ENCODE measurements at regions not wholly inside any gene's neighbourhood (a gene's known extent, or its start where the extent isn't known, plus 50 kb on each side); places are given as distances from the start of the nearest gene placed in this dataset.

DNA sequence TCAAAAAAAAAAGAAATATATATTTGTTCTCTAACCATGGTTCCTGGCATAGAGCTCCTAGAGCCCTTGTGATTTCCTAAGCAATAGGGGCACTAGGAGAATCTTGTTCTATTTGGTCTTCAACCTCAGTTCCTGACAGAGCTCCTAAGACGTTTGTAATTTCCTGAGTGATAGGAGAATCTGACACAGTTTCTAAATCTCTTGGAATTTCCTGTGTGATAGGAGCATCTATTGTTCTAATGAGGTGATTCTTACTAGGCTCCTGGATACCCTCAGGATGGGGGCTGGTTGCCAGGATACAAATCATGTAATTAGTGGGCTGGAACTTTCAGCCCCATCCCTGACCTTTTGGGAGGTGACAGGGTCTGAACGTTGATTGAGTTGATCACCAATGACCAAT lies 245.8 kb downstream of the ZEB2 start:
- peaks cover 3 to 15% of the 10 kb centered on the region in 2 donors for H3K4me1 Mint-ChIP-seq
- no peak overlapping the region for H3K27ac Mint-ChIP-seq
- H3K27me3 Mint-ChIP-seq (ENCODE audit: low read depth in 3 of 3): no peaks in the 10 kb centered on the region
- H3K36me3 Mint-ChIP-seq: peaks cover 0 to 4% (median 4%) of the 10 kb centered on the region in 3 donors
- H3K4me3 Mint-ChIP-seq: no peak overlapping the region
- no peak for DNase-seq
- no peaks in the 10 kb centered on the region for H3K9me3 Mint-ChIP-seq

DNA sequence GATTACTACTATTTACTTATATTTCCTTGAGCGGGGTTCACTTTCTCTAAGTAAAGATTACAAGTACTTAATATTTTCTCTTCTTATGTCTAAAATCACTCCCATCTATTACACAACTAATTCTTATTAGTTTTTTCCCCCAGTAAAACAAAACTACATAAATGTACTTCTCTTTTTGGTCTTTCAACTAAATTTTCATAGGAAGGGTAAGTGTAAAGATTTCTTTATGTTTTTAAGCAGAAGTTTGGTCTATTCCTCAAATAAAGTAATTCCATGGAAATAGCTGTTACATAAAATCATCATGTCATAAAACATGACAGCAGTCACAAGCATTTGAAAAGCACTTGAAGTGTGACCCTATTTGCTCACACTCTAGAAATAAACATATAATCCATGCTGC lies 249.0 kb downstream of the ZEB2 start:
- H3K9me3 Mint-ChIP-seq: no peaks in the 10 kb centered on the region
- peaks cover 0 to 2% (median 0%) of the 10 kb centered on the region in 3 donors for H3K27me3 Mint-ChIP-seq (ENCODE audit: low read depth in 3 of 3)
- no peak overlapping the region for H3K27ac Mint-ChIP-seq
- DNase-seq: no peak
- H3K4me3 Mint-ChIP-seq: no peak overlapping the region
- H3K4me1 Mint-ChIP-seq: peaks cover 10 to 23% of the 10 kb centered on the region in 2 donors
- H3K36me3 Mint-ChIP-seq: peaks cover 0 to 5% (median 4%) of the 10 kb centered on the region in 3 donors

DNA sequence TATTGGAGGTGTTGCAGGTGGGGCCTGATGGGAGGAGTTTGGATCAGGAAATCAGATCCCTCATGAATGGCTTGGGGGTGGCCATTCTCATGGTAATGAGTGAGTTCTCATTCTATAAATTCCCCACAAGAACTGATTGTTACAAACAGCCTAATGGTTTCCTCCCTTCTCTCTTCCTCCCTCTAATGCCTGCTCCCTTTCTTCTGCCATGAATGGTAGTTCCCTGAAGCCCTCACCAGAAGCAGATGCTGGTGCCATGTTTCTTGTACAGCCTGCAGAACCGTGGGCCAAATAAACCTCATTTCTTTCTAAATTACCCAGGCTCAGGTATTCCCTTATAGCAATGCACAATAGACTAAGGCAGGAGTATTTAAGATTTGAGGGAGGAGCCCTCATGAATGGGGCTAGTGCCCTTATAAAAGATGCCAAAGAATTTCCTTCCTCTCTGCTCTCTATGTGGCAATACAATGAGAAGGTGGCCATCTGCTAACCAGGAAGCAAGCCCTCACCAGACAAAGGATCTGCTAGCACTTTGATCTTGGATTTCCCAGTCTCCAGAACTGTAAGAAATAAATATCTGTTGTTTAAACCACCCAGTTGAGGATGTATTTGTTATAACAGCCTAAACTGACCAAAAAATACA lies 251.8 kb downstream of the ZEB2 start:
- H3K4me3 Mint-ChIP-seq: peak overlapping the region in 1 of 5 donors; percentile 28
- H3K27ac Mint-ChIP-seq: no peak overlapping the region

DNA sequence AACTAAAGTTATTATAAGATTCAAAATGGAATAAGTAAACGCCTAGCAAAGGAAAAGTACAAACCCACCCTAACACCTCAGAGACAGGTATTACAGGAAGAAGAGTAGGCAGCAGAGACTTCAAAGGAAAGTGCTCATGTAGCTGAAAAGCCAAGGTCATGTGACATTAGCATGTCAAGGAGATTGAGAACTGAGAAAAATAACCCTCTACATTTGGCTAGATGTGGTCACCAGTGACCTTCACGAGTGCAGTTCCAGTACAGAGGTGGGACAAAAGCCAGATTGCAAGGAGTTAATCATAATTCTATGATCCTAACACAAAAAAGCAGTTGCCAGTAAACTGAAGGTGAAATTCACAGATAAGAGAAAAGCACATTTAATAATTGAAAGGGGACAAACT lies 252.7 kb downstream of the ZEB2 start:
- H3K27ac Mint-ChIP-seq: peak overlapping the region in 5 of 6 donors; percentile 1 to 59 (median 41)
- no peaks in the 10 kb centered on the region for H3K9me3 Mint-ChIP-seq
- peaks cover 0 to 10% (median 3%) of the 10 kb centered on the region in 3 donors for H3K36me3 Mint-ChIP-seq
- DNase-seq: peak in 1 of 3 donors; percentile 6
- peak overlapping the region in 1 of 5 donors; percentile 10 for H3K4me3 Mint-ChIP-seq
- H3K4me1 Mint-ChIP-seq: peaks cover 14 to 23% of the 10 kb centered on the region in 2 donors
- H3K27me3 Mint-ChIP-seq (ENCODE audit: low read depth in 3 of 3): peaks cover 0 to 2% (median 0%) of the 10 kb centered on the region in 3 donors

More for the DNA sequence above, 251.8 kb downstream of the ZEB2 start:
- Mint-ChIP-seq H3K4me1 (peaks cover 14 to 23% of the 10 kb centered on the region in 2 donors), H3K27me3 (ENCODE audit: low read depth in 3 of 3) (peaks cover 0 to 2% (median 0%) of the 10 kb centered on the region in 3 donors), H3K36me3 (peaks cover 0 to 11% (median 3%) of the 10 kb centered on the region in 3 donors), H3K9me3 (no peaks in the 10 kb centered on the region)
- DNase-seq: no peak

DNA sequence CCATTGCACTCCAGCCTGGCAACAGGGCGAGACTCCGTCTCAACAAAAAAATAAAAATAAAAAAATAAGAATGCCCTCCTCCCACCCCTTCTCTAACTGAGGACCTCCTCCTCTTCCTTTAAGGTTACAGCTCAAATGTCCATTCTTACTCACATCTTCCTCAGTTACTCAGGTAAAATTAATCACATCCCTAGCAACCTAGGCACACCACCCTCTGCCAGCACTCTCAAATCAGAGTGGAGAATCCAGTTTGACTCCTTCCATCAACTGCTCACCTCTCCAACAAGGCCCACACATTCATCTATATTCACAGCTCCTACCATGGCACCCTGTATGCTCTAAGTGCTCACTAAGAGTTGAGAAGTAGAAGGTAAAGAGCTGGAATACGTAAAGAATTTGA lies 254.3 kb downstream of the ZEB2 start:
- Mint-ChIP-seq H3K27me3 (ENCODE audit: low read depth in 3 of 3) (peaks cover 0 to 2% (median 0%) of the 10 kb centered on the region in 3 donors), H3K27ac (peak overlapping the region in 2 of 6 donors; percentile 12 to 19), H3K9me3 (no peaks in the 10 kb centered on the region), H3K36me3 (peaks cover 0 to 15% (median 3%) of the 10 kb centered on the region in 3 donors), H3K4me1 (peaks cover 24 to 38% of the 10 kb centered on the region in 2 donors), H3K4me3 (no peak overlapping the region)
- no peak for DNase-seq

DNA sequence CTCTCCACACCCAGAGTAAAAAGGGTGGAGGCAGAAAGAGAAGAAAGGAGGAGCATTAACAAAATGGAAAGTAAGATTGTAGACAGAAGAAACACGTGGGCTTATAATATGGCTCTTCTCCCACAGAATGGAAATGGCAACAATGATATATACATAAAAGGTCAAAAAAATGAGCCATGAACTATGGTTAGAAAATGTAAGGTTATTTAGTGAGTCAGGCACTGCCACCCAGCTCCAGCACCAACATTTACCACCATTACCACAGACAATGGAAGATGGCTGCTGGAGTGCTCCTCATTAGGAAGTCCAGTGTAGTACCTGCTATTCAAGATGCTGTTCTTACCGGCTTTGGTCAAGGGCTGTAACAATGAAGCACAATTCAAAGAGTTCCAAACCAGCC lies 258.0 kb downstream of the ZEB2 start:
- Mint-ChIP-seq H3K4me3 (no peak overlapping the region), H3K36me3 (peaks cover 7 to 20% (median 11%) of the 10 kb centered on the region in 3 donors), H3K9me3 (peaks cover 5 to 12% (median 8%) of the 10 kb centered on the region in 6 donors), H3K4me1 (peaks cover 22 to 37% of the 10 kb centered on the region in 2 donors), H3K27me3 (ENCODE audit: low read depth in 3 of 3) (no peaks in the 10 kb centered on the region), H3K27ac (peak overlapping the region in 1 of 6 donors; percentile 14)
- no peak for DNase-seq

DNA sequence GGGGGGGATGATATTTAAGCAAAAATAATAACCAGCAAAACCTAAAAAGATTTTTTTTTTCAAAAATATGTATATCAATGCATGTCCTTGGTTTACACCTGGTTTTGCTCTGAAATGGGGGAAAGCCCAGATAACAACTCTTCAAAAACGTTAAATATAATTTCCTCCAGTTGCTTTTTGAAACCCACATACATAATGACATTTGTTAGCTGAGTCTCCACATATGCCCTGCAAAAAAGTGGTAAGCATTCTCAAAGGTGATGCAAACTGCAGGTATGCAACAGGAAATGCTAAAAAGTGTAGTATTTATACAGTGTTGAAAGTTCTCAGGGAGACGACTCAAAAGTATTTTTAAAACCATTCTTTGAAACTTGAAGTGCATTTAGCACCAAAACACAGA lies 258.6 kb downstream of the ZEB2 start:
- H3K27me3 Mint-ChIP-seq (ENCODE audit: low read depth in 3 of 3): no peaks in the 10 kb centered on the region
- H3K4me1 Mint-ChIP-seq: peaks cover 23 to 37% of the 10 kb centered on the region in 2 donors
- no peak overlapping the region for H3K27ac Mint-ChIP-seq
- H3K4me3 Mint-ChIP-seq: no peak overlapping the region
- peaks cover 5 to 12% (median 8%) of the 10 kb centered on the region in 6 donors for H3K9me3 Mint-ChIP-seq
- no peak for DNase-seq
- H3K36me3 Mint-ChIP-seq: peaks cover 7 to 20% (median 11%) of the 10 kb centered on the region in 3 donors

DNA sequence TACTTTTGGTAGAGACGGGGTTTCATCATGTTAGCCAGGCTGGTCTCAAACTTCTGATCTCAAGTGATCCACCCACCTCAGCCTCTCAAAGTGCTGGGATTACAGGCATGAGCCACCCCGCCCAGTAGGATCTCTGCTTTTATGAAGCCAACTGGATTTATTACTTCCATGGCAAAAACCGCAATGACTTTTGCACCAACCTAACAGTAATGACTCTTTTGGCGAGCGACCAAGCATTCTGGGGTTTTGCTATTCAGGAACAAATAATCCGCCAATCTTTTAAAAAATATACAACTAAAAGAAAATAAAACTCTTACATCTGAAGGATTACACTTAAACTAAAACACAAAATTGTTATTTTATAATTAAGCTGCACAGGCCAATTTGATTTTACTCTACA lies 260.6 kb downstream of the ZEB2 start:
- Mint-ChIP-seq H3K36me3 (peaks cover 10 to 19% (median 17%) of the 10 kb centered on the region in 3 donors), H3K4me3 (no peak overlapping the region), H3K9me3 (peaks cover 5 to 12% (median 8%) of the 10 kb centered on the region in 6 donors), H3K27me3 (ENCODE audit: low read depth in 3 of 3) (no peaks in the 10 kb centered on the region), H3K27ac (no peak overlapping the region), H3K4me1 (peaks cover 23 to 52% of the 10 kb centered on the region in 2 donors)
- no peak for DNase-seq

DNA sequence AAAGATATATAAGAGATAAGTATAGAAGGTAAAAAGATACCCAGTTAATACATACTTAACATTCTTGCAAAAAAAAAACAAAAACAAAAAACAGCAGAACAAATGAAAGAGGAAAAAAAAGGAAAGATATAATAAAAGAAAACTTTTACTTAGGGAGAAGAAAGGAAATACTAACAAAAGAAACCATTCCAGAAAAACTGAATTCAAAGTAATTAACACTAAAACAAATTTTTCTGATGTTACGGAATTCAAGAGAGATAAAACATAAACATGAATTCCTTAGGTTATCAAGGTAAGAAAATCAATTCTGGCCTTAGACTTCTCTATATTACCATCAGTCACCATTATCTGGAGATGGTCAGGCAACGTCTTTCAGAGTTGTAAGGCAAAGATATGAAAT lies 261.8 kb downstream of the ZEB2 start:
- Mint-ChIP-seq H3K4me1 (peaks cover 23 to 52% of the 10 kb centered on the region in 2 donors), H3K4me3 (no peak overlapping the region), H3K9me3 (peaks cover 6 to 18% (median 11%) of the 10 kb centered on the region in 6 donors), H3K27me3 (ENCODE audit: low read depth in 3 of 3) (no peaks in the 10 kb centered on the region), H3K36me3 (peaks cover 15 to 24% (median 21%) of the 10 kb centered on the region in 3 donors), H3K27ac (no peak overlapping the region)
- no peak for DNase-seq

DNA sequence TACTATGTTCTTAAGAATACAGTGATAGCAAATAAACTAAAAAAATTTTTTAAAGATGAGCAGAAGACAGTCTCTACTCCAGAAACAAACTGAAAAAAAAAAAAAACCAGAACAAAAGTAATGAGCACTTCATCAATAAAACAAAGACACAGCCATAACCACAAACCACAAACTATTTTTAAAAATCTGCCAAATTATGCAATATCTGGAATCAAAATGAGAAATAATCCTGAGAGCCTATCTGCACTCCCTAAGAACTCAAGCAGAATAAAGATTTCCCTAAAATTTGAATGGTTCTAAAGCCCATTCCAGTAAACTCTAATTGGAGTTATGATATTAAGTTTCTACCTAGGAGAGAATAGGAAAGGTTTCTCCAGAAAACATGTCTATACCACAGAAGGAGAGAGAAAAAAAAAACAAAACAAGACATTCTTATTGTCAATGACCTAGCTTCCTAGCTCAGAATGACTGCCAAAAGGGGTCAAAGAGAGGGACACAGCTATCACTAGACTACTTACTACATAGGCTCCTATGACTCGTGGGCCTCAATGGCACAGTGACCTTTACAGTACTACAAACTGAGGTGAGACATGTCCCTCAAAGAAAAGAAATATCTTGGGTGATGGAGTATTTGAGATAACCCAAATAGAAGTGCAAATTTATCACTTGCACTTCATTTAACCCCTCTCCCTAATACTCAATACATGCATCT lies 262.8 kb downstream of the ZEB2 start:
- peaks cover 23 to 52% of the 10 kb centered on the region in 2 donors for H3K4me1 Mint-ChIP-seq
- DNase-seq: no peak
- H3K4me3 Mint-ChIP-seq: peak overlapping the region in 1 of 5 donors; percentile 0
- no peak overlapping the region for H3K27ac Mint-ChIP-seq
- peaks cover 12 to 26% (median 20%) of the 10 kb centered on the region in 6 donors for H3K9me3 Mint-ChIP-seq
- peaks cover 23 to 34% (median 30%) of the 10 kb centered on the region in 3 donors for H3K36me3 Mint-ChIP-seq
- no peaks in the 10 kb centered on the region for H3K27me3 Mint-ChIP-seq (ENCODE audit: low read depth in 3 of 3)

DNA sequence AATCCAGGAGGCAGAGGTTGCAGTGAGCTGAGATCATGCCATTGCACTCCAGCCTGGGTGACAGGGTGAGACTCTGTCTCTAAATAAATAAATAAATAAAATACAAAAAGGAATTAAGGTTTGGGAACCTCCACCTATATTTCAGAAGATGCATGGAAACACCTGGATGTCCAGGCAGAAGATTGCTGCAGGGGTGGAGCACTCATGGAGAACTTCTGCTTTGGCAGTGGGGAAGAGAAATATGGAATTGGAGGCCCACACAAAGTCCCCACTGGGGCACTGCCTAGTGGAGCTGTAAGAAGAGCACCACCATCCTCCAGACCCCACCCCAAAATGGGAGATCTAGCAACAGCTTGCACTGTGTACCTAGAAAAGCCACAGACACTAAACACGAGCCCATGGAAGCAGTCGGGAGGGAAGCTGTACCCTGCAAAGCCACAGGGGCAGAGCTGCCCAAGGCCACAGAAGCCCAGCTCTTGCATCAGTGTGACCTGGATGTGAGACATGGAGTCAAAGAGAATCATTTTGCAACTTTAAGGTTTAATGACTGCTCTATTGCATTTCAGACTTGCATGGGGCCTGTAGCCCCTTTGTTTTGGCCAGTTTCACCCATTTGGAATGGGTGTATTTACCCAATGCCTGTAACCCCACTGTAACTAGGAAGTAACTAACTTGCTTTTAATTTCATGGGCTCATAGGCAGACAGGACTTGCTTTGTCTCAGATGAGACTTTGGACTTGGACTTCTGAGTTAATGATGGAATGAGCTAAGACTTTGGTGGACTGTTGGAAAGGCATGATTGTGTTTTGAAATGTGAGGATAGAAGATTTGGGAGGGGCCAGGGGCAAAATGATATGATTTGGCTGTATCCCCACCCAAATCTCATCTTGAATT lies 265.3 kb downstream of the ZEB2 start:
- H3K4me1 Mint-ChIP-seq: peaks cover 12 to 35% of the 10 kb centered on the region in 2 donors
- DNase-seq: no peak
- no peak overlapping the region for H3K4me3 Mint-ChIP-seq
- H3K9me3 Mint-ChIP-seq: peaks cover 12 to 26% (median 20%) of the 10 kb centered on the region in 6 donors
- H3K27ac Mint-ChIP-seq: no peak overlapping the region
- H3K27me3 Mint-ChIP-seq (ENCODE audit: low read depth in 3 of 3): no peaks in the 10 kb centered on the region
- peaks cover 23 to 33% (median 29%) of the 10 kb centered on the region in 3 donors for H3K36me3 Mint-ChIP-seq

DNA sequence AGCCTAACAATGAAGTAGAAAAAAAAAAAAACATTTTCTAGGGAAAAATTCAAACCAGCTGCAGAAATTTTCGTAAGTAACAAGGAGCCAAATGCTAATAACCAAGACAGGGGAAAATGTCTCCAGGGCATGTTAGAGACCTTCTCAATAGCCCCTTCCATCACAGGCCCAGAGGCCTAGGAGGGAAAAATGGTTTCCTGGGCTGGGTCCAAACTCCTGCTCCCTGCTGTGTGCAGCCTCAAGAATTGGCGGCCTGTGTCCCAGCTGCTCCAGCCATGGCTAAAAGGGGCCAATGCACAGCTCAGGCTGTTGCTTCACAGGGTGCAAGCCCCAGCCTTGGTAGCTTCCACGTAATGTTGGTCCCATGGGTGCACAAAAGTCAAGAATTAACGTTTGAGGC lies 266.2 kb downstream of the ZEB2 start:
- Mint-ChIP-seq H3K27ac (no peak overlapping the region), H3K4me3 (no peak overlapping the region), H3K9me3 (peaks cover 12 to 26% (median 20%) of the 10 kb centered on the region in 6 donors), H3K4me1 (peaks cover 12 to 37% of the 10 kb centered on the region in 2 donors), H3K36me3 (peaks cover 23 to 33% (median 31%) of the 10 kb centered on the region in 3 donors), H3K27me3 (ENCODE audit: low read depth in 3 of 3) (no peaks in the 10 kb centered on the region)
- DNase-seq: no peak

DNA sequence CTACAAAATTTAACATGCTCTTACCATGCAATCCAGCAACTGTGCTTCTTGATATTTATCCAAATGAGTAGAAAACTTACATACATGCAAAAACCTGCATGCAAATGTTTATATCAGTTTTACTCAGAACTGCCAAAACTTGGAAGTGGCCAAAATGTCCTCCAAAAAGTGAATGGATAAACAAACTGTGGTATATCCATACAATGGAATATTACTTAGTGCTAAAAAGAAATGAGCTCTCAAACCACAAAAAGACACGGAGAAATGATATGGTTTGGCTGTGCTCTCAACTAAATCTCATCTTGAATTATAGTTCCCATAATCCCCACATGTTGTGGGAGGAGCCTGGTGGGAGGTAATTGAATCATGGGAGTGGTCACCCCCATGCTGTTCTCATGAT lies 267.2 kb downstream of the ZEB2 start:
- peaks cover 19 to 31% (median 29%) of the 10 kb centered on the region in 3 donors for H3K36me3 Mint-ChIP-seq
- no peak for DNase-seq
- no peak overlapping the region for H3K27ac Mint-ChIP-seq
- no peaks in the 10 kb centered on the region for H3K27me3 Mint-ChIP-seq (ENCODE audit: low read depth in 3 of 3)
- peaks cover 12 to 35% of the 10 kb centered on the region in 2 donors for H3K4me1 Mint-ChIP-seq
- no peak overlapping the region for H3K4me3 Mint-ChIP-seq
- peaks cover 8 to 20% (median 16%) of the 10 kb centered on the region in 6 donors for H3K9me3 Mint-ChIP-seq
